ENCODE measurements at regions not wholly inside any gene's neighbourhood (a gene's known extent, or its start where the extent isn't known, plus 50 kb on each side); places are given as distances from the start of the nearest gene placed in this dataset.

GRCh38 chr6:156056085-156056484 is 600.4 kb upstream of the NOX3 start:
- Mint-ChIP-seq H3K4me1 (ENCODE audit: low read depth) (peaks cover 4% of the 10 kb centered on the region), H3K9me3 (ENCODE audit: low read depth) (peaks cover 11% of the 10 kb centered on the region), H3K36me3 (ENCODE audit: low read depth) (no peaks in the 10 kb centered on the region), H3K27me3 (ENCODE audit: low read depth) (peaks cover 3% of the 10 kb centered on the region), H3K4me3 (ENCODE audit: unreplicated experiment) (no peak overlapping the region), H3K27ac (ENCODE audit: unreplicated experiment) (no peak overlapping the region)
- no peak for DNase-seq (ENCODE audit: low spot score)
- TF ChIP-seq CTCF (IDR thresholded peaks at IDR 0.05) = no peak

GRCh38 chr6:156053626-156054025 is 598.0 kb upstream of the NOX3 start:
- peaks cover 18% of the 10 kb centered on the region for H3K9me3 Mint-ChIP-seq (ENCODE audit: low read depth)

GRCh38 chr6:156046841-156047449 is 591.3 kb upstream of the NOX3 start:
- no peaks in the 10 kb centered on the region for H3K36me3 Mint-ChIP-seq (ENCODE audit: low read depth)

More at GRCh38 chr6:156053626-156054025, 598.0 kb upstream of the NOX3 start:
- no peak for DNase-seq (ENCODE audit: low spot score)
- peaks cover 3% of the 10 kb centered on the region for H3K27me3 Mint-ChIP-seq (ENCODE audit: low read depth)
- peaks cover 4% of the 10 kb centered on the region for H3K4me1 Mint-ChIP-seq (ENCODE audit: low read depth)
- no peak overlapping the region for H3K4me3 Mint-ChIP-seq (ENCODE audit: unreplicated experiment)
- H3K36me3 Mint-ChIP-seq (ENCODE audit: low read depth) = no peaks in the 10 kb centered on the region
- no peak overlapping the region for H3K27ac Mint-ChIP-seq (ENCODE audit: unreplicated experiment)
- TF ChIP-seq CTCF (IDR thresholded peaks at IDR 0.05) = no peak

GRCh38 chr6:156046268-156046665 is 590.6 kb upstream of the NOX3 start:
- no peaks in the 10 kb centered on the region for H3K27me3 Mint-ChIP-seq (ENCODE audit: low read depth)
- H3K4me3 Mint-ChIP-seq (ENCODE audit: unreplicated experiment) = no peak overlapping the region
- no peak overlapping the region for H3K27ac Mint-ChIP-seq (ENCODE audit: unreplicated experiment)
- H3K4me1 Mint-ChIP-seq (ENCODE audit: low read depth) = no peaks in the 10 kb centered on the region
- TF ChIP-seq CTCF (IDR thresholded peaks at IDR 0.05) = no peak
- no peaks in the 10 kb centered on the region for H3K36me3 Mint-ChIP-seq (ENCODE audit: low read depth)
- peaks cover 16% of the 10 kb centered on the region for H3K9me3 Mint-ChIP-seq (ENCODE audit: low read depth)
- no peak for DNase-seq (ENCODE audit: low spot score)

More at GRCh38 chr6:156046841-156047449, 591.3 kb upstream of the NOX3 start:
- H3K4me1 Mint-ChIP-seq (ENCODE audit: low read depth) = no peaks in the 10 kb centered on the region
- peaks cover 16% of the 10 kb centered on the region for H3K9me3 Mint-ChIP-seq (ENCODE audit: low read depth)
- no peak for DNase-seq (ENCODE audit: low spot score)
- no peak overlapping the region for H3K27ac Mint-ChIP-seq (ENCODE audit: unreplicated experiment)
- H3K4me3 Mint-ChIP-seq (ENCODE audit: unreplicated experiment) = no peak overlapping the region
- no peak for TF ChIP-seq CTCF (IDR thresholded peaks at IDR 0.05)
- H3K27me3 Mint-ChIP-seq (ENCODE audit: low read depth) = peaks cover 2% of the 10 kb centered on the region

- Mint-ChIP-seq H3K27me3 (ENCODE audit: low read depth) (no peaks in the 10 kb centered on the region), H3K4me1 (ENCODE audit: low read depth) (no peaks in the 10 kb centered on the region), H3K36me3 (ENCODE audit: low read depth) (no peaks in the 10 kb centered on the region), H3K9me3 (ENCODE audit: low read depth) (peaks cover 16% of the 10 kb centered on the region), H3K4me3 (ENCODE audit: unreplicated experiment) (no peak overlapping the region), H3K27ac (ENCODE audit: unreplicated experiment) (no peak overlapping the region)
- no peak for TF ChIP-seq CTCF (IDR thresholded peaks at IDR 0.05)
- DNase-seq (ENCODE audit: low spot score) = no peak
Measured at GRCh38 chr6:156045401-156046267, 590.0 kb upstream of the NOX3 start.
